ENCODE measurements at regions not wholly inside any gene's neighbourhood (a gene's known extent, or its start where the extent isn't known, plus 50 kb on each side); places are given as distances from the start of the nearest gene placed in this dataset.

- Histone ChIP-seq H3K9ac (ENCODE audit: insufficient read depth, low read depth, low read length) (no peak overlapping the region), H3K9me3 (ENCODE audit: low read length) (no peaks in the 10 kb centered on the region), H3K4me1 (ENCODE audit: insufficient read depth, low read length) (no peaks in the 10 kb centered on the region), H3K4me2 (ENCODE audit: low read depth, low read length) (no peak overlapping the region), H4K20me1 (ENCODE audit: insufficient read depth, low read length) (no peaks in the 10 kb centered on the region), H2AFZ (ENCODE audit: low read length) (no peak overlapping the region), H3K27me3 (ENCODE audit: control insufficient read depth in 1 of 2, insufficient read depth in 2 of 2, low read length in 2 of 2) (no peaks in the 10 kb centered on the region), H3K36me3 (replicated peaks in 1 of 2; ENCODE audit: control insufficient read depth in 1 of 2, insufficient read depth in 2 of 2, low read length in 2 of 2) (no peaks in the 10 kb centered on the region), H3K79me2 (ENCODE audit: insufficient read depth, low read length) (no peaks in the 10 kb centered on the region), H3K27ac (ENCODE audit: extremely low read length, insufficient read depth, low read length) (no peak overlapping the region), H3K4me3 (replicated peaks in 1 of 3; ENCODE audit: insufficient read depth in 1 of 3, low read depth in 2 of 3, low read length in 3 of 3) (no peak overlapping the region)
- intact Hi-C loops (cut with micrococcal nuclease; ENCODE audit: unreplicated experiment) (no loop called here), in situ Hi-C loops (cut with HindIII; ENCODE audit: extremely low pct_ligation_motif_present, low pct_unique_long_range_greater_than_20kb) (no loop called here)
- ChIA-PET POLR2A (no interaction called here), CTCF (ENCODE audit: low intra/inter-chr PET ratio, low total read pairs) (no interaction called here)
- no TSS peak for BruUV-seq (replicated peaks)
- peak; percentile 26 for FAIRE-seq
- TF ChIP-seq SIX1 (CRISPR knock-in tag; IDR thresholded peaks at IDR 0.05; ENCODE audit: borderline replicate concordance), result no peak
- TF ChIP-seq CBFB (CRISPR knock-in tag; IDR thresholded peaks at IDR 0.05), result no peak
- TF ChIP-seq STAG1 (CRISPR knock-in tag; IDR thresholded peaks at IDR 0.05), result peak; percentile 36; the same call in 1 of the 2 replicates
- TF ChIP-seq CTCF (CRISPR knock-in tag; IDR thresholded peaks at IDR 0.05), result peak; percentile 70
- no peak for TF ChIP-seq IRF1 (CRISPR knock-in tag; IDR thresholded peaks at IDR 0.05; ENCODE audit: low read depth)
- no peak for TF ChIP-seq FOXA1 (IDR thresholded peaks at IDR 0.05)
- no peak for TF ChIP-seq FOXA1 (CRISPR knock-in tag; IDR thresholded peaks at IDR 0.05)
- TF ChIP-seq SMC3 (IDR thresholded peaks at IDR 0.05; ENCODE audit: low read length), result peak; percentile 28; the same call in 1 of the 2 replicates
- no peak for TF ChIP-seq MIER3 (CRISPR knock-in tag; IDR thresholded peaks at IDR 0.05; ENCODE audit: borderline replicate concordance)
- 8% methylated on average over 6 of the region's 8 CpGs for WGBS (ENCODE audit: low lambda C conversion rate)
- peak; percentile 23 for DNase-seq (ENCODE audit: low spot score)
- peak; percentile 91 for ATAC-seq
Observed at GRCh38 chr18:14978962-14979535, 231.1 kb downstream of the ANKRD30B start.
